Astrocyte (in vitro differentiated cells and primary cell): ENCODE measurements at regions not wholly inside any gene's neighbourhood (a gene's known extent, or its start where the extent isn't known, plus 50 kb on each side); places are given as distances from the start of the nearest gene placed in this dataset.

Experiments used
- EZH2 ChIP-seq: IDR thresholded peaks from 2 replicates; pipeline ENCODE4 v1.6.1; 2012; ENCODE audit warnings: mild to moderate bottlenecking, low read length, inconsistent platforms; ENCODE audit not compliant: insufficient read depth
- TF ChIP-seq, protein P1 (sequence below): IDR thresholded peaks from 2 replicates; pipeline ENCODE4 v1.5.1; 2011; ENCODE audit warnings: low read depth, mild to moderate bottlenecking, inconsistent platforms, low read length, moderate library complexity; ENCODE audit not compliant: insufficient read depth

DNA sequence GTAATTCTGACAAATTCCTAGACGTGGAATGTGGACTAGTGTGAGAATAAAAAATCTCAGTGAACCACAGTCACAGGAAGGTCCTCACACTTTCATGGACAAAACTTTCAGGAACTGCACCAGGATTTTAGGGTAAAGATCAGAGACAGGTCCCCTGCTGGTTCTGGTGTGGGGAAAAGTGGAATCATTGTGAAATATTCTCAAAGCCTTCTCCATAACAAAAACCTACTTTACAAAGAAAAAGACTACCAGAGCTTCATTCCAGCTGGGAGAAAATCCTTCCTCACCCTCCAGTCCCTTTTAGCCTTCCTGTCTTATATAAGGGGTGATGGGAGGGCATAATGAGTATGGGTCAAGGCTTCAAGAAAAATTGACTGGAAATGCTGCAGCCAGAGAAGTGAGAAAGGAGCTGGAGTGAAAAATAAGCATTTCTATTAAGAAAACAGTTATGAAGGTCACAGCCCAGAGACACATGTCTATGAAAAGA, 325.8 kb downstream of the ARAP2 start:
- TF ChIP-seq, protein P1, sequence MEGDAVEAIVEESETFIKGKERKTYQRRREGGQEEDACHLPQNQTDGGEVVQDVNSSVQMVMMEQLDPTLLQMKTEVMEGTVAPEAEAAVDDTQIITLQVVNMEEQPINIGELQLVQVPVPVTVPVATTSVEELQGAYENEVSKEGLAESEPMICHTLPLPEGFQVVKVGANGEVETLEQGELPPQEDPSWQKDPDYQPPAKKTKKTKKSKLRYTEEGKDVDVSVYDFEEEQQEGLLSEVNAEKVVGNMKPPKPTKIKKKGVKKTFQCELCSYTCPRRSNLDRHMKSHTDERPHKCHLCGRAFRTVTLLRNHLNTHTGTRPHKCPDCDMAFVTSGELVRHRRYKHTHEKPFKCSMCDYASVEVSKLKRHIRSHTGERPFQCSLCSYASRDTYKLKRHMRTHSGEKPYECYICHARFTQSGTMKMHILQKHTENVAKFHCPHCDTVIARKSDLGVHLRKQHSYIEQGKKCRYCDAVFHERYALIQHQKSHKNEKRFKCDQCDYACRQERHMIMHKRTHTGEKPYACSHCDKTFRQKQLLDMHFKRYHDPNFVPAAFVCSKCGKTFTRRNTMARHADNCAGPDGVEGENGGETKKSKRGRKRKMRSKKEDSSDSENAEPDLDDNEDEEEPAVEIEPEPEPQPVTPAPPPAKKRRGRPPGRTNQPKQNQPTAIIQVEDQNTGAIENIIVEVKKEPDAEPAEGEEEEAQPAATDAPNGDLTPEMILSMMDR, result no peak
- TF ChIP-seq EZH2, result no peak
